ENCODE measurements at regions not wholly inside any gene's neighbourhood (a gene's known extent, or its start where the extent isn't known, plus 50 kb on each side); places are given as distances from the start of the nearest gene placed in this dataset.
"Not testable (repeated sequence)": the region's sequence is repeated elsewhere in the genome, so short reads cannot be mapped to it uniquely, and the experiment has no call there.

DNA sequence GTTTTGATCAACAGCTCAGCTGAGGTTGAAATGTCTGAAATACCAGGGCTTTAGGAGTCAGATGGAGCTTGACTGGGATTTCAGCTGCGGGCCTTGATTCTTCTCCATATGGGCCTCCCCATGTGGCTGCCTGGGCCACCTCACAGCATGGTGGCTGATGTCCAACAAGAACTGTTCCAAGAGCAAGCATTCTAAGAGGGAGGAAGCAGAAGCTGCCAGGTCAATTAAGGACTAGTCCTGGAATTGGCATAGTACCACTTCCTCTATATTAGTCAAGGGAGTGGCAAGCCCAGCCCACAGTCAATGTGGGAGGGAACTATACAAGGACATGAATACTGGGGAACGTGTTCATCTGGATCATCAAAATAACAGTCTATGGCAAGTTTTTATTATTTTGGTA is 181.7 kb upstream of the ANKRD28 start:
- no peak overlapping the region for H3K4me3 Mint-ChIP-seq
- no peaks in the 10 kb centered on the region for H3K36me3 Mint-ChIP-seq (ENCODE audit: low read depth)
- ATAC-seq (replicated peaks) = no peak
- H3K27ac Mint-ChIP-seq = no peak overlapping the region
- H3K27me3 Mint-ChIP-seq = peaks cover 3% of the 10 kb centered on the region
- no peaks in the 10 kb centered on the region for H3K4me1 Mint-ChIP-seq
- H3K9me3 Mint-ChIP-seq = no peaks in the 10 kb centered on the region

DNA sequence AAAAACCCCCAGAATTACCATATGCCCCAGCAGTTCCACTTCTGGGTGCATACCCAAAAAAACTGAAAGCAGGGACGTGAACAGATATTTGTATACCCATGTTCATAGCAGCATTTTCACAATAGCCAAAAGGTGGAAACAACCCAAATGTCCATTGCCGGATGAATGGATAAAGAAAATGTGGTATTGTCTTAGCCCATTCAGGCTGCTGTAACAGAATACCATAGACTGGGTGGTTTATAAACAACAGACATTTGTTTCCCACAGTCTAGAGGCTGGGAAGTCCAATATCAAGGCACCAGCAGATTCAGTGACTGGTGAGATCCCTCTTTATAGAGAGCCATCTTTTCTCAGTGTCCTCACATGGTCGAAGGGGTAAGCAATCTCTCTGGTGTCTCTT is 182.1 kb upstream of the ANKRD28 start:
- no peak for ATAC-seq (replicated peaks)
- H3K4me3 Mint-ChIP-seq = no peak overlapping the region
- H3K27me3 Mint-ChIP-seq = no peaks in the 10 kb centered on the region
- no peaks in the 10 kb centered on the region for H3K4me1 Mint-ChIP-seq
- no peaks in the 10 kb centered on the region for H3K36me3 Mint-ChIP-seq (ENCODE audit: low read depth)
- H3K27ac Mint-ChIP-seq = no peak overlapping the region
- no peaks in the 10 kb centered on the region for H3K9me3 Mint-ChIP-seq

DNA sequence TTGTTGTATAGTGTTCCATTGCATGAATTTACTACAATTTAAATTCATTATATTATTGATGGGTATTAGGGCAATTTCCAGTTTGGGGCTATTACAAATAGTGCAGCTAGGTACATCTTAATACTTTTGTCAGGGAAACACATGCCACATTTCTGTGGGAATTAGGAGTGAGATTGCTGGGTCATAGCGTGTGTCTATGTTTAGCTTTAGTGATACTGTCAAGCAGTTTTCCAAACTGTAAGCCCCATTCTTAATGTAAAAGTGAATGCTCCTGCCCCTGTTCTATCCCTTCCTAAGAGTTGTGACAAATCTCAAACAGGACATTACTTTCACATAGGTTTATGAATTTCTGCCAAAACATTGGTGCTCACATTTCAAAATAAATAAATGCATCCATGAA is 184.5 kb upstream of the ANKRD28 start:
- Mint-ChIP-seq H3K4me1 (no peaks in the 10 kb centered on the region), H3K4me3 (no peak overlapping the region), H3K36me3 (ENCODE audit: low read depth) (no peaks in the 10 kb centered on the region), H3K27me3 (peaks cover under 1% of the 10 kb centered on the region), H3K27ac (no peak overlapping the region), H3K9me3 (no peaks in the 10 kb centered on the region)
- no peak for ATAC-seq (replicated peaks)

DNA sequence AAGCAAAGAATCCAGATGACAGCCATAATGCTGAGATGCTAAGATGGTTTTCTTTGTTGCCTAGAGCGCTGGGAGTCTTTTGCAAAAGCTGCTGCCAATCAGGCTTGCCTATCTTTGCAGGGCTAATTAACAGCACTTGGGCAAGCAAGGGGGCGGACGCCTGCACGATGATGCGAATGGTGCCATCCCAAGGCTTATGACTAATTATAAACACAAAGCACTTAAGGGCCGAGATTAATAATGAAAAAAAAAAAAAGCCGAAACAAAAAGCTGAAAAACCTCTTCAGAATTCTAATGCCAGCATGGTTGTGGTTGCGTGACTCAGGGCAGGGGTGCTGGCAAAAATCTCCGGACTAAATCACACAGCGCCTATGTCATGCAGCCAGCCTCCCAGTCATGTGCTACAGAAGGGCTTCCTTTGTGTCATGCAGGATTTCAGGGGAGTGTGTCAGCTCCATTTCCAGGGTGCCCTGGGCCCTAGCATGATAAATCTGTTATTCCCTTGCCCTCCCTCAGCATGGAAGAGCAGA is 185.0 kb upstream of the ANKRD28 start:
- peaks cover 4% of the 10 kb centered on the region for H3K27me3 Mint-ChIP-seq
- no peaks in the 10 kb centered on the region for H3K4me1 Mint-ChIP-seq
- H3K4me3 Mint-ChIP-seq = no peak overlapping the region
- H3K9me3 Mint-ChIP-seq = no peaks in the 10 kb centered on the region
- no peak overlapping the region for H3K27ac Mint-ChIP-seq
- H3K36me3 Mint-ChIP-seq (ENCODE audit: low read depth) = no peaks in the 10 kb centered on the region
- no peak for ATAC-seq (replicated peaks)

DNA sequence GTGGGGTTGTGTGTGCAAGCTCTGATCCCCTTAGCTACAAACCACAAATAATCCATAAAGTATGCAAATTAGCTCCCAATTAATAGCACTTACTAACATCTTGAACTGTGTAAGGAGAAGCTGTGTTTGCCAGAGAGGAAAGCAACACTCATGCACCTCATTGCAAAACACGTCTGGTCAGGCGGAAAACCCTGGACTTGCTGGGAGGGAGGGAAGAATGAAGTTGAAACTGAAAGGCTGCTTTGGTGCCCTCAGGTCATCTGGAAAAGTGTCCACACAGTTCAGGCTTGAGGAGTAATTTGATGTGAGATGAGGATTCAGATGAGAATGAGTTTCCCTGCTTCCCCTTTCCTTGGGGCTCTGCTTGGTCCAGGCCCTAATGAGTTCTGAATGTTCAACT is 185.5 kb upstream of the ANKRD28 start:
- no peak overlapping the region for H3K4me3 Mint-ChIP-seq
- ATAC-seq (replicated peaks) = no peak
- no peaks in the 10 kb centered on the region for H3K4me1 Mint-ChIP-seq
- no peaks in the 10 kb centered on the region for H3K36me3 Mint-ChIP-seq (ENCODE audit: low read depth)
- peaks cover 4% of the 10 kb centered on the region for H3K27me3 Mint-ChIP-seq
- no peaks in the 10 kb centered on the region for H3K9me3 Mint-ChIP-seq
- no peak overlapping the region for H3K27ac Mint-ChIP-seq

DNA sequence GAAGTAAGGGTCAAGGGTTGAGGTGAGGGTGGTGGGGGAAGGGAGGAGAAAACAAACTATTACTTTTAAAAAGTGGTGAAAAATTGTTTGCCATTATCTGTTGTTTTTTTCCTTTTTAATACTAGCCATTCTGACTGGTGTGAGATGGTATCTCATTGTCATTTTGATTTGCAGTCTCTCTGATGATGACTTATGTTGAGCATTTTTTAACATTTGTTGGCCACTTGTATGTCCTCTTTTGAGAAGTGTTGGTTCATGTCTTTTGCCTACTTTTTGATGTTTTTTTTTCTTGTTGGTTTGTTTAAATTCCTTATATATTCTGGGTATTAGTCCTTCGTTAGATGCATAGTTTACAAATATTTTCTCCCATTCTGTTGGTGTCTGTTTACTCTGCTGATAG is 185.9 kb upstream of the ANKRD28 start:
- Mint-ChIP-seq H3K4me1 (no peaks in the 10 kb centered on the region), H3K9me3 (peaks cover 3% of the 10 kb centered on the region)
- ATAC-seq (replicated peaks) = no peak

DNA sequence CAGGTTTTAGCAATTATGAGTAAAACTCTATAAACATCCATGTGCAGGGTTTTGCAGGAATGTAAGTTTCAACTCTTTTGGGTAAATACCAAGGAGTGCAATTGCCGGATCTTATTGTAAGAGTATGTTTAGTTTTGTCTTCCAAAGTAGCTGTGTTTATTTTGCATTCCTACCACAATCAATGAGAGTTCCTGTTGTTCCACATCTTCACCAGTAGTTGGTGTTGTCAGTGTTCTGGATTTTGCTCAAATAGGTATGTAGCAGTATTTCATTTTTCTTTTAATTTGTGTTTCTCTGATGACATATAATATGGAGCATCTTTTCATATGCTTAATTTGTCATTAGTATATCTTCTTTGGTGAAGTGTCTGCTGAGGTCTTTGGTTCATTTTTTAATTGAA is 185.1 kb upstream of the GALNT15 start:
- peaks cover 10% of the 10 kb centered on the region for H3K27me3 Mint-ChIP-seq
- ATAC-seq (replicated peaks) = no peak
- no peaks in the 10 kb centered on the region for H3K4me1 Mint-ChIP-seq

More for the DNA sequence above, 185.9 kb upstream of the ANKRD28 start:
- H3K36me3 Mint-ChIP-seq (ENCODE audit: low read depth) = no peaks in the 10 kb centered on the region
- H3K4me3 Mint-ChIP-seq = no peak overlapping the region
- no peak overlapping the region for H3K27ac Mint-ChIP-seq
- H3K27me3 Mint-ChIP-seq = peaks cover 7% of the 10 kb centered on the region

DNA sequence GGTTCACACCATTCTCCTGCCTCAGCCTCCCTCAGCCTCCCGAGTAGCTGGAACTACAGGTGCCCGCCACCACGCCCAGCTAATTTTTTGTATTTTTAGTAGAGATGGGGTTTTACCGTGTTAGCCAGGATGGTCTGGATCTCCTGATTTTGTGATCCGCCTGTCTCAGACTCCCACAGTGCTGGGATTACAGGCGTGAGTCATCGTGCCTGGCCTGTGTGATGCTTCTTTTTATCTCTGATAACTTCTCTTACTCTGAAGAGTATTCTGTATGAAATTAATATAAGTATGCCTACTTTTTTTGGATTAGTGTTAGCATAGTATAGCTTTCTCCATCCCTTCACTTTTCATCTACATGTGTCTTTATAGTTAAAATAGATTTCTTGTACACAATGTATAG is 180.8 kb upstream of the GALNT15 start:
- not testable (repeated sequence) for ATAC-seq (replicated peaks); H3K27ac Mint-ChIP-seq; H3K36me3 Mint-ChIP-seq (ENCODE audit: low read depth); H3K4me3 Mint-ChIP-seq; H3K4me1 Mint-ChIP-seq
- H3K9me3 Mint-ChIP-seq = peaks cover 17% of the 10 kb centered on the region
- H3K27me3 Mint-ChIP-seq = peaks cover 13% of the 10 kb centered on the region

More for the DNA sequence above, 185.1 kb upstream of the GALNT15 start:
- Mint-ChIP-seq H3K4me3 (no peak overlapping the region), H3K9me3 (peaks cover 12% of the 10 kb centered on the region), H3K27ac (no peak overlapping the region), H3K36me3 (ENCODE audit: low read depth) (no peaks in the 10 kb centered on the region)

DNA sequence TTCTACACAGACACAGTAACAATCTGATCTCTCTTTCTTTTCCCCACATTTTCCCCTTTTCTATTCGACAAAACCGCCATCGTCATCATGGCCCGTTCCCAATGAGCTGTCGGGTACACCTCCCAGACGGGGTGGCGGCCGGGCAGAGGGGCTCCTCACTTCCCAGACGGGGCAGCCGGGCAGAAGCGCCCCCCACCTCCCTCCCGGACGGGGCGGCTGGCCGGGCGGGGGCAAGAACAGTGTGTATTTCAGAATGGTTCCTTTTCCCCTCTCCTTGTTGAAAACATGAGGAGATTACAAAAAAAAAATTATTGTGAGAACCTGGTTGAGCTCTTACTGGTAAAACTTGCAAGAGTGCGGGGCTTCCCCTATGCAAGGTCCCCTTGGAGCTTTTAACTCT is 178.0 kb upstream of the GALNT15 start:
- H3K27ac Mint-ChIP-seq; H3K4me1 Mint-ChIP-seq; H3K4me3 Mint-ChIP-seq; H3K36me3 Mint-ChIP-seq (ENCODE audit: low read depth); ATAC-seq (replicated peaks): not testable (repeated sequence)
- Mint-ChIP-seq H3K9me3 (peaks cover 14% of the 10 kb centered on the region), H3K27me3 (peaks cover 16% of the 10 kb centered on the region)

DNA sequence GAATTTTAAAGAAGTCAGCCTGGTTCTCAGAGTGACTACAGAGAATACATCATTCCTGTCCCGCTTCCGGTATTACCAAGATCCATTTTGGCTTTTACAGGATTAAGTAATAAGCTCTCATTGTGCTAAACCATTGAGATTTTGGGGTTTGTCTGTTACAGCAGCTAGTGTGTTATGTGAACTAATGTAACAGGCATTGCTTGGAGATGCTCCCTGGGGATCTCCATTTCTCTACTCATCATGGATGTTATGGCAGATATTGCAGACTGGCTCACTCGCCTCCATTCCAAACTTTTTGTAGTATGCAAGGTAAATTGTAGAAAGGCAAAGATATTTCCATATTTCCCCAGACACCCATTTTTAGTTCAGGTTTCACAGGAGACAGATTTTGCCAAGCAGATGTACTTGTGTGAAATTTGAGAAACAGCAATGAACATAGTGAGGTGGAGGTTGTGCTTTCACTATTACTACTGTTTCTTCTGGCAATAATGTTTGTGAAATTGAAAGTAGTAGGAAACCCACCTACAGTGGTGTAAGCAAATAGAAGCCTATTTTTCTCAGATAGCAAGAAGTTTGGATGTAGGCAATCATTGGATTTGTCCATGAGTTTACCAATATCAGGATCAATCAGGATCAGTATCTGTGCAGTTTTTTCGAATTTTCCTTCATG is 177.1 kb upstream of the GALNT15 start:
- peaks cover 16% of the 10 kb centered on the region for H3K27me3 Mint-ChIP-seq
- H3K4me1 Mint-ChIP-seq = no peaks in the 10 kb centered on the region
- peaks cover 14% of the 10 kb centered on the region for H3K9me3 Mint-ChIP-seq
- no peak for ATAC-seq (replicated peaks)
- H3K4me3 Mint-ChIP-seq = no peak overlapping the region
- no peaks in the 10 kb centered on the region for H3K36me3 Mint-ChIP-seq (ENCODE audit: low read depth)
- H3K27ac Mint-ChIP-seq = no peak overlapping the region

DNA sequence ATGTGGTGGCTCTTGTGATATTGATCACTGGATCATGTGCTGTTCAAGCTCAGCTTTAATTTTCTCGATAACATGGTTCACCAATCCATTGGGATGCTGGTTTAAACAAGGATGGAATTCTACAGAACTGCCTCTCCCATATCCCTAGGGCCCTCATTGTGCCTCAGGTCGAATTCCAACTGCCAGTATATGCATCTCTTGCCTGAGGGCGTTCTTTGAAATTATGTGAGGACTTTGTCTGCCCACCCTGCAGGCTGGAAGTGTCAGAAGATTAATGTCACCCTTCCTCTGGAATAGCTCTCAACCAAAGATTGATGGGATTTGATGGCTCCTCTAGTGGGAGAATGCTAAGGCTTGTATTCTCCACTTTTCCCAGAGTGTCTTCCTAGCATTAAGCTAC is 175.6 kb upstream of the GALNT15 start:
- no peak for ATAC-seq (replicated peaks)
- H3K27ac Mint-ChIP-seq = no peak overlapping the region
- peaks cover 16% of the 10 kb centered on the region for H3K27me3 Mint-ChIP-seq
- no peaks in the 10 kb centered on the region for H3K36me3 Mint-ChIP-seq (ENCODE audit: low read depth)
- H3K4me1 Mint-ChIP-seq = no peaks in the 10 kb centered on the region
- peaks cover 12% of the 10 kb centered on the region for H3K9me3 Mint-ChIP-seq
- no peak overlapping the region for H3K4me3 Mint-ChIP-seq

DNA sequence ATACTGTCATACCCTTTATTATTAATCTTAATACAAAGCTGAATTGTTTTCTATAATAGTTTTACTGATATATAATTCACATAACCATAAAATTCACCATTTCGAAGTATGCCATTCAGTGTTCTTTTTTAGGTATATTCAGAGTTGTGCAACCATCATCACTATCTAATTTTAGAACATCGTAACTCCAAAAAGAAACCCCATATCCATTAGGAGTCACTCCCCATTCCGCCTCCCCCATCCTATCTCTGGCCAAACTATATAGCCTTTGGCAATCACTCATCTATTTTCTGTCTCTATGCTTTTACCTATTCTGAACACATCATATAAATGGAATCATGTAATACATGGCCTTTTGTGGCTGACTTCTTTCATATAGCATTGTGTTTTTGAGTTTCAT is 169.7 kb upstream of the GALNT15 start:
- Mint-ChIP-seq H3K9me3 (peaks cover 6% of the 10 kb centered on the region), H3K27ac (no peak overlapping the region), H3K27me3 (peaks cover 21% of the 10 kb centered on the region), H3K36me3 (ENCODE audit: low read depth) (no peaks in the 10 kb centered on the region), H3K4me3 (no peak overlapping the region), H3K4me1 (no peaks in the 10 kb centered on the region)
- no peak for ATAC-seq (replicated peaks)

DNA sequence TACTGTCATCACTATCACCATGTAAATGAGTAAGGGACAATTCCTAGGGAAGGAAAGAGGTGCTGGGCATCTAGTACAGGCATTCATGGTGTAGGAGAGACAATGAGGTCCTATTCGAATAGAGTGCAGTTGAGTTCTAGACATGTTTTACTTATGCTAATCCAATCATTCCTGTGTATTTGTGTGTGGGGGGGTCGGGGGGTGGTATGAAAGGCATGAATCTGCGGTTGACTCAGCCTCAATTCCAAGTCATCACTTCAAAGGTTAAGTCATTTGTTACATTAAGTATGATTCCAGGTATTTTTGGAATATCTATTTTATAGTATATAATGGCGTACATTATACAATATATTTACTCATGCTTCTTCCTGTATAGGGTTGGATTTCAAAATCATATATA is 163.1 kb upstream of the GALNT15 start:
- no peak for ATAC-seq (replicated peaks)
- Mint-ChIP-seq H3K4me1 (no peaks in the 10 kb centered on the region), H3K4me3 (no peak overlapping the region), H3K9me3 (peaks cover 6% of the 10 kb centered on the region), H3K27ac (no peak overlapping the region), H3K27me3 (peaks cover 20% of the 10 kb centered on the region), H3K36me3 (ENCODE audit: low read depth) (no peaks in the 10 kb centered on the region)

DNA sequence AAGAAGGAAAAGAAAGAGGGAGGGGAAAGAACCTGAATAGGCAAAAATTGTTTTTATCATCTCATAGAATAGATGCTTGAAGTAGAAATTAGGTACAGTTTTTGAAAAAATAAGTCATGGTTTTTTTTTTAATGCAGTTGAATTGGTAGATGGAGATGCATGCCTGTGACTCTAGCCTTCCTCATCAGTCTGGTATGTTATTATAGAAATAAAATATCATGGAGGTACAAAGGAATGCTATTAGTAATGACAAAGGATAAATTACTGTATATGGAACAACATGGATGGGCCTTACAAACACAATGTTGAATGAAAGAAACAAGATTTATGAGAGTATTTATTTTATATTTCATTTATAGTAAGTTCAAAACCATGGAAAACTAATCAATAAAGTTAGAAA is 162.4 kb upstream of the GALNT15 start:
- ATAC-seq (replicated peaks) = no peak
- H3K9me3 Mint-ChIP-seq = peaks cover 6% of the 10 kb centered on the region

DNA sequence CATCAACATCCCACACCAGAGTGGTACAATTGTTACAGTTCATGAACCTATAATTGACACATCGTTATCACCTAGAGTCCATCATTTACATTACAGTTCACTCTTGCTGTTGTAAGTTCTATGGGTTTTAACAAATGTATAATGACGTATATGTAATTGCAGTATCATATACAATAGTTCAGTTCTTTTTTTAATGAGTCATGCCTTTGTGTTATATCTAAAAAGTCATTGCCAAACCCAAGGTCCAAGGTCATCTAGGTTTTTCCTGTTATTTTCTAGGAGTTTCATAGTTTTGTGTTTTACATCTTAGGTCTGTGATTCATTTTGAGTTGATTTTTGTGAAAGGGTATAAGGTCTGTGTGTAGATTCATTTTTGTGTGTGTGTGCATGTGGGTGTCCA is 160.9 kb upstream of the GALNT15 start:
- Mint-ChIP-seq H3K36me3 (ENCODE audit: low read depth) (no peaks in the 10 kb centered on the region), H3K27ac (no peak overlapping the region), H3K9me3 (no peaks in the 10 kb centered on the region), H3K4me3 (no peak overlapping the region), H3K27me3 (peaks cover 17% of the 10 kb centered on the region), H3K4me1 (no peaks in the 10 kb centered on the region)
- no peak for ATAC-seq (replicated peaks)

More for the DNA sequence above, 162.4 kb upstream of the GALNT15 start:
- Mint-ChIP-seq H3K27me3 (peaks cover 18% of the 10 kb centered on the region), H3K4me3 (no peak overlapping the region), H3K36me3 (ENCODE audit: low read depth) (no peaks in the 10 kb centered on the region), H3K4me1 (no peaks in the 10 kb centered on the region), H3K27ac (no peak overlapping the region)

DNA sequence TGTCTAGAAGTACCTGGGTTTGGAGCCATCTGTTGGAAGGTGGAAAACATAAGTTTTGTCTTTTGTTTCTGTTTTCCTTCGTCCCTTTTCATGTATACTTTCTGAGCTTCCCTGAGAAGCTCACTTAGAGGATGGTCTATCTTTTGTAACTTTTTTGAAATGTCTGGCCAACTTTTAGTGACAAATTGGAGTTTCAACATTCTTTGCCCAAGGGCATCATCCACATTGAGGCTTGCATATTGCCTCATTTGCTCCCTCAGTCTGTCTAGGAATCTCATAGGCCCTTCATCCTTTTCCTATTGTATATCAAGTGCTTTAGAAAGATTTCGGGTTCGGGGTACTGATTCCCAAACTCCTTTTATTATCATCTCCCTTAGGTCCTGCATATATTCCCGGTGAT is 152.7 kb upstream of the GALNT15 start:
- not testable (repeated sequence) for H3K27ac Mint-ChIP-seq; H3K4me1 Mint-ChIP-seq; H3K9me3 Mint-ChIP-seq; H3K4me3 Mint-ChIP-seq; ATAC-seq (replicated peaks); H3K36me3 Mint-ChIP-seq (ENCODE audit: low read depth)
- peaks cover 16% of the 10 kb centered on the region for H3K27me3 Mint-ChIP-seq
